ENCODE measurements at regions not wholly inside any gene's neighbourhood (a gene's known extent, or its start where the extent isn't known, plus 50 kb on each side); places are given as distances from the start of the nearest gene placed in this dataset.

DNA sequence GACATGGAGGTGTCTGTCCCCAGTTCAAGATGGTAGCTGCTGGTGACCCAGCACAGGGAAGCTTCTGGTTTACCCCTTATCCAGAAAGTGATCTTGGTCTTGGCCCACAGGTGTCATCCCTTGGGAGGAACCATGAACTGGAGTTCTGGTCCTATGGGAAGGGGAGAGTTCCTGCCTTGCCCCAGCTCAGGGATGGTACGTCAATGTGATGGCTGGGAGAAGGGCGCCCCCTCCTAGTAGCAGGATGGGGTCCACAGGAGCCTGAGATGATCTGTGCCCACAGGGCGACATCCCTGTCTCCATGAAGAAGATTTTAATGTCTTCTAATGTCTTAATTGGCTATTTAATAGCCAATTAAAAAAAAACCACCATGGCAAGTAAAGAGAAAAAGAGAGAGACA, 249.8 kb downstream of the SIPA1L2 start:
- Histone ChIP-seq H3K4me2 (no peak overlapping the region), H2AFZ (replicated peaks) (no peak overlapping the region), H3K9ac (no peak overlapping the region), H3K36me3 (no peaks in the 10 kb centered on the region), H3K4me1 (no peaks in the 10 kb centered on the region), H3K27me3 (no peaks in the 10 kb centered on the region), H3K27ac (no peak overlapping the region), H3K9me3 (ENCODE audit: low read depth) (no peaks in the 10 kb centered on the region), H4K20me1 (ENCODE audit: low read depth) (no peaks in the 10 kb centered on the region), H3K4me3 (no peak overlapping the region), H3K79me2 (ENCODE audit: low read depth) (no peaks in the 10 kb centered on the region), H3F3A (ENCODE audit: low read depth) (no peaks in the 10 kb centered on the region)
- Mint-ChIP-seq H3K27me3 (ENCODE audit: insufficient read depth, low read depth) (peaks cover 7% of the 10 kb centered on the region), H3K4me3 (no peak overlapping the region), H3K36me3 (no peaks in the 10 kb centered on the region), H3K27ac (no peak overlapping the region), H3K9me3 (no peaks in the 10 kb centered on the region), H3K4me1 (peaks cover 24% of the 10 kb centered on the region)
- TF ChIP-seq CTCF (IDR thresholded peaks at IDR 0.05) (no peak), EZH2phosphoT487 (IDR thresholded peaks at IDR 0.05) (no peak), EZH2 (IDR thresholded peaks at IDR 0.05) (no peak)
- DNase-seq (ENCODE audit: low spot score), result no peak

DNA sequence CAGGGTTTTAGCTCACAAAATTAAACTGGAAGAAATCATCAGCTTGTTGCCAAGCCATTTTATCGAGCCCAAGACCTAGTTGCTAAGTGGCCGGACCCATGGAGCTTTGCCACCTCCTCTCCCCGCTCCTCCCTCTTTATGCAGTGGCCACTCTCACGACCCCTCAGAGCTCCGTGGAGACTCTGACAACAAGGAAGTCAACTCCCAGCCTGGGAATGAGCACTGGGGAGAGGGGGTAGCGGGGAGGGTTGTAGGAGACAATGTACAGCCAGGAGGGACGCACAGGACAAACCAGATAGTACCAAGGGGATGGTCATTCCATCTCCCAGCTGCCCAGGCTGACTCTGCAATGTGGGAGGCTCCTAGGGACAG, 250.9 kb downstream of the SIPA1L2 start:
- H3K27me3 ChIP-seq, result no peaks in the 10 kb centered on the region
- no peak overlapping the region for H3K9ac ChIP-seq
- Mint-ChIP-seq H3K9me3 (no peaks in the 10 kb centered on the region), H3K36me3 (no peaks in the 10 kb centered on the region), H3K27ac (no peak overlapping the region), H3K4me1 (peaks cover 24% of the 10 kb centered on the region), H3K4me3 (no peak overlapping the region), H3K27me3 (ENCODE audit: insufficient read depth, low read depth) (peaks cover 7% of the 10 kb centered on the region)
- H3K36me3 ChIP-seq, result no peaks in the 10 kb centered on the region
- no peaks in the 10 kb centered on the region for H3K4me1 ChIP-seq
- H3K79me2 ChIP-seq (ENCODE audit: low read depth), result no peaks in the 10 kb centered on the region
- H2AFZ ChIP-seq (replicated peaks), result no peak overlapping the region
- H3K27ac ChIP-seq, result no peak overlapping the region
- no peaks in the 10 kb centered on the region for H4K20me1 ChIP-seq (ENCODE audit: low read depth)
- H3K4me2 ChIP-seq, result no peak overlapping the region
- H3K4me3 ChIP-seq, result no peak overlapping the region
- DNase-seq (ENCODE audit: low spot score), result no peak
- no peaks in the 10 kb centered on the region for H3F3A ChIP-seq (ENCODE audit: low read depth)
- TF ChIP-seq CTCF (IDR thresholded peaks at IDR 0.05), result no peak
- TF ChIP-seq EZH2 (IDR thresholded peaks at IDR 0.05), result no peak
- TF ChIP-seq EZH2phosphoT487 (IDR thresholded peaks at IDR 0.05), result no peak
- no peaks in the 10 kb centered on the region for H3K9me3 ChIP-seq (ENCODE audit: low read depth)

DNA sequence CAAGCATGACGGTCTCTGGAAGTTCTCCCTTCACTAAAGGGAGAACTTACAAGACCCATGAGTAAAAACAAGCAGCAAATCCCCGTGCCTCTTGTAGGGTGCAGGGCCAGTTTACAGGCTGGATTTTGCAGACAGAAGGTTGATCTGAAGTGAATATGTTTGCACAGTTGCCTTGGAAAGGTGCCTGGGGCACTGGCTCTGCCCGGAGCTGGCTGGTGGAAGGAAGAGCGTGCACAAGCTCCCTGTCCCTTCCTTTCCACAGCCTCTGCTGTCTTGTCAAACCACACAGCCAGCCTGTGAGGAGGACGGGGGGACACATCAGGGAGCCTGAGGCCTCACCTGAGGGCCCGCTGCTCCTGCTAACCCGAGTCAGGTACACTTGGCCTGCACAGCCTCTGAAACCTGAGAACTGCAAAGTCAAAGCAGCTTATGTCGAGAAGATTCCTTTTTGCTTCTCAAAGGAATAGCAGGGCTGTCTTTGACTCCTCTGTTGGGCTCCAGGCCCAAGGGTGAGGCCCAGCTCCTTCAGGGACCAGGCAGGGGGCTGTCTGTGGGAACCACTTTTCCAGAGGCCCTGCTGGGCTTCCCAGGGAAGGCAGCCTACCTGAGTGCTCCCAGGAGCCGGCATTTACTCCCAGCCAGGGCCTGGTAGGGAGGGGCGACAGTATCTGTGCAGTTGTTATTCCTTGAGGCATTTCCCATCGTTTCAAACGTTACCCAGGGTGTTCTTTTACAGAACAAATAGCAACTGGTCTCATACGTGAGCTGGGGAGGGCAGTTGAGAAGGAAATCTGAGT, 251.5 kb downstream of the SIPA1L2 start:
- Histone ChIP-seq H3K27ac (no peak overlapping the region), H2AFZ (replicated peaks) (no peak overlapping the region), H3K4me3 (no peak overlapping the region), H3K4me1 (no peaks in the 10 kb centered on the region), H3K9me3 (ENCODE audit: low read depth) (no peaks in the 10 kb centered on the region), H4K20me1 (ENCODE audit: low read depth) (no peaks in the 10 kb centered on the region), H3K36me3 (no peaks in the 10 kb centered on the region), H3K79me2 (ENCODE audit: low read depth) (no peaks in the 10 kb centered on the region), H3K9ac (no peak overlapping the region), H3K4me2 (no peak overlapping the region), H3K27me3 (no peaks in the 10 kb centered on the region), H3F3A (ENCODE audit: low read depth) (no peaks in the 10 kb centered on the region)
- no peak for DNase-seq (ENCODE audit: low spot score)
- Mint-ChIP-seq H3K27ac (no peak overlapping the region), H3K27me3 (ENCODE audit: insufficient read depth, low read depth) (peaks cover 7% of the 10 kb centered on the region), H3K4me1 (peaks cover 24% of the 10 kb centered on the region), H3K9me3 (no peaks in the 10 kb centered on the region), H3K36me3 (no peaks in the 10 kb centered on the region), H3K4me3 (no peak overlapping the region)
- TF ChIP-seq CTCF (IDR thresholded peaks at IDR 0.05) (no peak), EZH2phosphoT487 (IDR thresholded peaks at IDR 0.05) (no peak), EZH2 (IDR thresholded peaks at IDR 0.05) (no peak)
